Left lobe of liver (tissue), 2 donors: ENCODE measurements at regions not wholly inside any gene's neighbourhood (a gene's known extent, or its start where the extent isn't known, plus 50 kb on each side); places are given as distances from the start of the nearest gene placed in this dataset.
"Not testable (repeated sequence)": the region's sequence is repeated elsewhere in the genome, so short reads cannot be mapped to it uniquely, and the experiment has no call there.

Experiments
- ATAC-seq: fragments of 200-7000 bp; cut with Tn5 transposase; one replicate; pipeline ENCODE4 v1.9.1; 2020; ENCODE audit warnings: mild to moderate bottlenecking, moderate library complexity
- DNase-seq: peaks from one replicate; pipeline ENCODE4 v3.0.0-alpha.2; 2020; ENCODE audit warnings: low spot score
- donor health status: DM: no; HTN: no; CAD: no; lungs with moderate emphysema.
- donor health status: DM: no; HTN: yes; CAD: no.

DNA sequence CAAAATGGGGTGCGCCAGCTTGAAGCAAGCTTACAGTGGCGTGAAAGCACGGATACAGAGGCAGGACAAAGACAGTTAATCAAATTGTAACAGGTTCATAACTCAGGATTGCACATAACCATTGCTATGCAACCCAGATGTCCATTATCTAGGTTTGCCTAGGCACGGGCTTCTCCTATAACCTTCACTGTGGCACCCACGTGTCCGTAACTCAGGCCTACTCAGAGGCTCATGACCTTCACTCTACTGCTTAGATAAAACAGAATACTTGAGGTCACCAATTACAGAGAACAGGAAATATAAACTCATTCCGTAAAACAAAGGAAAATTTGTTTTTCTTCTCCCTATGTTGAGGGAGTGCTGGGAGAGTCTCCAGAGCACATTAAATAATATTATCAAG lies 1585.9 kb upstream of the PRMT6 start:
- not testable (repeated sequence) for ATAC-seq

DNA sequence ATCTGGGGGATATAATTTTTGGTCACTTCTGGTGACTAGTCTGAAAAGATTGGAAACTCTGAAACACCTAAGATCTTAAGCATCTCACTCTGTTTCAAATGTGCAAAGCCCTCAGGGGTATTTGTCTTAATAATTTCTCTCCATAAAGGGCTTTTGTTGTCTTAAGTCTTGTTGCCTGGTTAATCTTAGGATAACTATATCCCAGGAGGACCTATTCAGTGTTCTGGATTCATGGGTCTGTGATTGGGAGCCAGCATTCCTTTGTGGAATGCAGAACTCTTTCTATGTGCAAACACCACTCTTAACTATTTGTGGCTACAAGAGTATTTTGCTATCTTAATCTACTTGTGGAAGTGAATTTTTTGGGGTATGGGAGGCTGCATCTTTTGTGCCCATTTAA lies 1573.0 kb upstream of the PRMT6 start:
- ATAC-seq (no peak), DNase-seq (no peak)

More for the DNA sequence above, 1585.9 kb upstream of the PRMT6 start:
- not testable (repeated sequence) for DNase-seq

DNA sequence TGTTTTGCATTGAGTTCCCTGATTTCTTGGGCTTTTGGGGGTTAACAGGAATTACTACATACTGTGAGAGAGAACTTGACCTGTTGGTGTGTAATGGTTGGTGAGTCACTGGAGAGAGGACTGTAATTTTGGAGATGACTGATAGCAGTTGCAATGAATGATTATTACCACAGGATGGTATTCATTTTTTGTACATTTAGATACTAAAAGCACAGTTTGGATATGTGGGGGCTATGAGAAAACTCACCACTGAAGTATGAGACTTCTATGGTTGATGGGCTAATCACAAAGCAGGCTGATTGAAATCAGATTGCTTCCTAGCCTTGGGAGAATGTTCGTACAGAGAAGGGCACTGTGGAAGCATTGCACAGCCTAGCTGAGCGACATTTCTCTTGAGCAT lies 1571.3 kb upstream of the PRMT6 start:
- DNase-seq (no peak), ATAC-seq (no peak)

DNA sequence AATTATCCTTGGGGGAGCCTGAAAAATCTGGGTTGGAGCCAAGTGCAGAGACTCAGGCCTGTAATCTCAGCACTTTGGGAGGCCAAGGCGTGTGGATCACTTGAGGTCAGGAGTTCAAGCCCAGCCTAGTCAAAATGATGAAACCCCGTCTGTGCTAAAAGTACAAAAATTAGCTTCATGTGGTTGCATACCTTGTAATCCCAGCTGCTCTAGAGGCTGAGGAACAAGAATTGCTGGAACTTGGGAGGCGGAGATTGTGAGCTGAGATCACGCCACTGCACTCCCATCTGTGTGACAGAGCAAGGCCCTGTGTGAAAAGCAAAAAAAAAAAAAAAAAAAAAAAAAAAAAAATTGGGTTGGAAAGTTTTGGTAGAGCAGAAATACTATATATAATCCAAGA lies 1563.6 kb upstream of the PRMT6 start:
- ATAC-seq = no peak

DNA sequence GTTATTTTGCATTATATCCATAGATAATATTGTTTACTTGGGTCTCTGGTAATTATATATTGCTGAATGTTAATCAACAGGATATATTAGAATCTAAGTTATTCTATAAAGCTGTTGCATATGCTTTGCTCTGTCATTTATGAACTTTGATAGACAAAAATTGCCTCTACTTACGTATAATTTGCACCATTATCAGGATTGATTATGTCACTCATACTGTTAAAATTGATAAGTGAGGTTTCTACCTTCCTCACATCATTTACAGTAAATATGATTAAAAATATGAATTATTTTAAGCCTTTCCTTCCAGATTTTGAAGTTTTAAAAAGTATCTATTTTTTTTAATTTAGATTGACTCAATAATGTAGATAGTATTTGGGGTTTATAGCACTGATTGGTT lies 1540.4 kb upstream of the PRMT6 start:
- DNase-seq (no peak), ATAC-seq (no peak)

More for the DNA sequence above, 1563.6 kb upstream of the PRMT6 start:
- no peak for DNase-seq

DNA sequence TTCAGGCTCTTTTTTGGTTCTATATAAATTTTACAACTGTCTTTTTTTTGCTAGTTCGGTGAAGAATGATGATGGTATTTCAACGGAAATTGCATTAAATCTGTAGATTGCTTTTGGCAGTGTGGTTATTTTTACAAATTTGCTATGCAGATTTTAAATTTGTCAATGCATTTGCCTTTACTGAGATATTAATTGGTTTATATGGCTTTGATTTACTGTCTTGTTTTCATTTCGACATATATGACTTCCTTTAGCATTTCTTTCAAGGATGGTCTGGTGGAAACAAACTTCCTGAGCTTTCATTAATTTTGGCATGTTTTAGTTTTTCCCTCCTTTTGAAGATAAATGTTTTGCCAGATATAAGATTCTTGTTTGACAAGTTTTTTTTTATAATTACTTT lies 1522.5 kb upstream of the PRMT6 start:
- DNase-seq = no peak
- no peak for ATAC-seq

DNA sequence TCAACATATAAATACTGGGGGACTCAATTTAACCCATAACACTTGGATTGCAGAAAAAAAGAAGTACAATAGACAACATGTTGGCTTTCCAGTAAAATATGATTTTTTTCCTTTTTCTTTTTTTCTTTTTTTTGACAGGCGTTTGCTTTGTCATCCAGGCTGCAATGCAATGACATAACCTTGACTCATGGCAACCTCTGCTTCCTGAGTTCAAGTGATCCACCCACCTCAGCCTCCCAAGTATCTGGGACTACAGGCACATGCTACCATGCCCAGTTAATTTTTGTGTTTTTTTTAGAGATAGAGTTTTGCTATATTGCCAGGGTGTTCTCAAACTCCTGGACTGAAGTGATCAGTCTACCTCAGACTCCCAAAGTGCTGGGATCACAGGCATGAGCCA lies 1512.0 kb upstream of the PRMT6 start:
- no peak for DNase-seq
- no peak for ATAC-seq

DNA sequence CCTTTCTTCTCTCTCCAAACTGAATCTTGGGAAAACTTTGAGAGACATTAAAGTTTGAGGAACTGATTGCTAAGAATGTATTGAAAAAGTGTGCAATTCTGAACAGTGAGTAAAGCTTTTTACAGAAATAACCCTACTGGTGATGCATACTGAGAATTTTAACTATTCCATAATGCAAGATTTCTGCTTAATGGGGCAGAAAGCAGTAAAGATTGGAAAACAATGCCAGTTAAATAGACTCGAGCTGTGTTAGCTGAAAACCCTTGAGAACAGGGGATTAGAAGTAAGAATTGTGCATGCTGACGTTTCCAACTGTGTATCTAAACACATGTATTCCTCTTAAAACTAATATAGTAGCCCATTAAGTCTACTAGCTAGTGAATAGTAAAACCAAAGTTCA lies 1500.2 kb upstream of the PRMT6 start:
- DNase-seq = no peak
- no peak for ATAC-seq

DNA sequence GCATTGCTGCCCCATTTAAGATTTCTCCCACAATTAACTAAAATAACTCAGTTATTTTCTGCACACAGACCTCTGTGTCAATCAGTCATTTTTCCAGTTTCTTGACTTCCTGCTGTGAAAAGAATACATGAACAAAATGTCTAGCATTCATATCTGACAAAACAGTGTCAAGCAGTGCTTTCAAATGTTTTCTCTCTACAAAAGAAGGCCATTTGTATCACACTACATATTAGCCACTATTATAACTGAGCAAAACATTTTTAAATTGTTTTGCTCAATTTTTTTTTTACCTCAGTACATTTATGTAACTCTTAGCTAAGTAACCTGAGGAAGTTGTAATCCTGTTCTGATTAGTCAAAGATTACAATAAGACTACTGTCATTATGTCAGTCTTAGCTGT lies 1498.5 kb upstream of the PRMT6 start:
- no peak for ATAC-seq

DNA sequence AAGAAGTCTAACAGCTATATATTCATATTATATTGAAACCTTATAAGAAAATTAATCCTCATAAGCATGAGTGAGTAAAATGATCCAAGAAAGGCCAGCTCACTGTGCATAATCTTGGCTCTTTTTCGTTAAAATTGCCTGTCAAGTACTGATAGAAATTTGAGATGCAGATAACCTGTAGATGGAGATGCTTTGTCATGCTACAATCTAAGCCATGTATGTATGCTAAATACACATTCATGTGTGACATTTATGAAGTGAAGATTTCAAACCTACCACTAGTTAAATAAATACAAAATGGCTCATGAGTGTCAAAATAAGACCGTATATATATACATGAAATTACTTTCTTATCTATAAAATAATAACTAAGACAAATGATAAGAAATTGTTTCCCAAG lies 1491.5 kb upstream of the PRMT6 start:
- DNase-seq = no peak
- ATAC-seq = no peak

More for the DNA sequence above, 1498.5 kb upstream of the PRMT6 start:
- DNase-seq = no peak

DNA sequence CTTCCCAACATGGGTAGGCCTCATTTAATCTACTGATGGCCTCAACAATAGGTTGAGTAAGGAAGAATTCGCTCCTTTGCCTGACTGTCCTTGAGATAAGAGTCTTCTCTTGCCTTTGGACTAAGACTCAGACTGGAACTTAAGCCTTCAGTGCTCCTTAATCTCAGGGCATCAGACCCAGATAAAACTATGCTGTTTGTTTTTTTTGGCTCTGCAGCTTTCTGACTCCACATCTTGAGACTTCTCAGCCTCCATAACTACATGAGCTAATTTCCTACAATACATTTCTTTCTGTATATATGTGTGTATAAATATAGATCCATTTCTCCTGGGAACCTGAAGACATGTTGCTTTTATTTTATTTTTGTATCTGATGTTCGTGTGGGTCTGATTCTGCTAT lies 1470.7 kb upstream of the PRMT6 start:
- no peak for ATAC-seq
- DNase-seq = no peak

DNA sequence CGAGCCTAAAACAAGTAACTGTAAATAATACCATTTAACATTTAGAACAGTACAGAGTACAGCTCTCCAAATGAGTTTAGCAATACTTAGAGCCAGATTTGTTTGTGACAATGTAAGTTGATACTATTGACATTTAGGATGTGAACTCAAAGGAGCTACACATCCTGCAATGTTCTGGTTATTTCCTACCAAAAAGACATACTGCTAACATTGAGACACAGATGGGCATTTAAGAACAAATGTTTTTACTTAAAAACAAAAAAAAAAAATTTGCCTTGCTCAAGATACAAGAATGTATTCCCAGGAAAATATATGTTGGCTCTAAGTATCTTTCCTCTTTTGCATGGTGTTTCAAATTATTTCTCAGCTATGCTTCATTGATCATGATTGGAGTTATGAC lies 1464.8 kb upstream of the PRMT6 start:
- ATAC-seq (no peak), DNase-seq (no peak)

DNA sequence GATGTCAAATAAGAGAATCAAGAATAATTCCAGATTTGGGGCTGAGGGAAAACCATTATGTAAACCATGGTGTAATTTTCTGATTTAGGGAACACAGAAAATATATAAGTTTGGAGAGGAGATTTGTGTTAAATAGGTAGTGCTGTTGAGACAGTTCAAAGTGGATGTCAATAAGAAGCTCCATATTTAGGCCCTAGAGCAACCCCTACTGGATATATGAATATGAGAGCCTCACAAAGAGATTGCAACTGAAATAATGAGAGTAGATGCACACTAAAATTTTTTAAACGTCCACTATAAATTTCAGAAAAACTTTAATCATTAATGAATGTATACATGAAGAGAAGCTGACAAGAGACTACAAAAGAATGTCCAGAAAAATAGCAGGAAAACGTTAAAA lies 1447.8 kb upstream of the PRMT6 start:
- no peak for DNase-seq
- no peak for ATAC-seq

DNA sequence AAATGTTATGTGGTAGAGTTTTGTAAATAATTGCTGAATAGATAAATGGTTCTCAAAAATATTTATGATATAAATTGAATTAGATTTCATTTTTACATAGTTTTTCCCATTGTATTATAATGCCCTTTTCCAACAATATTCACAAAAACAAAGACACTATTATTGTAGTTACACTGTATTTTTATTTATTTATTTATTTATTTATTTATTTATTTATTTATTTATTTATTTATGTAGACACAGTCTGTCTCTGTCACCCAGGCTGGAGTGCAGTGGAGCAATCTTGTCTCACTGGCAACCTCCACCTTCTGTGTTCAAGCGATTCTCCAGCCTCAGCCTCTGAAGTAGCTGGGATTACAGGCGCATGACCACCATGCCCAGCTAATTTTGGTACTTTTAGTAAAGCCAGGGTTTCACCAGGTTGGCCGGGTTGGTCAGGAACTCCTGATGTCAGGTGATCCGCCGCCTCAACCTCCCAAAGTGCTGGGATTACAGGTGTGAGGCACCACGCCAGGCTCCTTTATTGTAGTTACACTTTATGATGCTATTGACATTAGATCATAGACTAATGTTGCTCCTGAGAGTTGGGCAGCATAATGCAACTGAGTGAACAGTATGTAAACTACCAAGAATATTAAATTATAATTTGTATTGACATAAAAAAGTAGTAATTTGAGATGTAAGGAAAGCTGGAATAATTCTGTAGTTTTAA lies 1430.0 kb upstream of the PRMT6 start:
- no peak for DNase-seq
- no peak for ATAC-seq

DNA sequence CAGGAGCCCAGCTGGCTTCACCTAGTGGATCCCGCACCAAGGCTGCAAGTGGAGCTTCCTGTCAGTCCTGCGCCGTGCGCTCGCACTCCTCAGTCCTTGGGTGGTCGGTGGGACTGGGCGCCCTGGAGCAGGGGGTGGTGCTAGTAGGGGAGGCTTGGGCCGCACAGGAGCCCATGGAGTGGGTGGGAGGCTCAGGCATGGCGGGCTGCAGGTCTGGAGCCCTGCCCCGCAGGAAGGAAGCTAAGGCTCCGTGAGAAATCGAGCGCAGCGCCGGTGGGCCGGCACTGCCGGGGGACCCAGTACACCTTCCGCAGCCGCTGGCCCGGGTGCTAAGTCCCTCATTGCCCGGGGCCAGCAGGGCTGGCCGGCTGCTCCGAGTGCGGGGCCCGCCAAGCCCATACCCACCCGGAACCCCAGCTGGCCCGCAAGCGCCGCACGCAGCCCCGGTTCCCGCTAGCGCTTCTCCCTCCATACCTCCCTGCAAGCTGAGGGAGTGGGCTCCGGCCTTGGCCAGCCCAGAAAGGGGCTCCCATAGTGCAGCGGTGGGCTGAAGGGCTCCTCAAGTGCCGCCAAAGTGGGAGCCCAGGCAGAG lies 1425.2 kb upstream of the PRMT6 start:
- not testable (repeated sequence) for ATAC-seq, DNase-seq

DNA sequence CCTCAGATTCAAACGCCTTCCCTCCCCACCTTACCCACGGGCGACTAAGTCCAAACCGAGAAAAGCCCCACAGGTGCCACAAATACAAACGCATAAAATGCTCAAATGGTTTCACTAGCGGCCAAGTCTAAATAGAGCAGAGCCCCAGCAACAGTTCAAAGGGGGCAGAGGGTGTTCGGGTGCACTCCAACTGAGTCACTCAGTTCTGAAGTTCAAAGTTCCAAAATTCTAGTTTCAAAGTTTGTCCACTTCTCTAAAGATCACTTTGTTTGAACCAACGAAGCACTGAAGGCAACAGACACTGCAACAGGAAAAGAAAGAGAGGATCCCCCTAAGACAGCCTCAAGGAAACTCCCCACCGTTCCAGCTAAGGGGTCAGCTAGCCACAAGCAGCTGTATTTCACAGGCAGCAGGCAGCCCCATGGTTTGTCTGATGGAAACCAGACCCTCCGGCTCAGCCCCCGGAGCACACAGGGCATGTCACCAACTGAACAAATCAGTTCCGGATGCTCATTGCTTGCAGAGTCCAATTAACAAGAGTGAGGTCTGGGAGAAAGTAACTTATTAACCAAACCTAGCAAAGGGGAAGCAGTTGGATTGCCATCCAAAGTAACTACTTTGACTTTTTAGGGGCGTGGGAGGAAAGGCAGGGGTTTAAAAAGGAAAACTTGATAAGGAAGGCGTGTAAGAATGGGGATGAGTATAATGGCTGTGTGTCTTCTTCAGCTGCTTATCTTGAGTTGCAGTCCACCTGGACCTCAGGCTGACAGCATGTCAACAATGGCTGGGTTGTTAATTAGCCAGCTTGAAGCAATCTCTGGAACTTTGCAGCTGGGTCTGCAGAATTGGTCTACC lies 1423.9 kb upstream of the PRMT6 start:
- DNase-seq (no peak), ATAC-seq (peak; percentile 69)

DNA sequence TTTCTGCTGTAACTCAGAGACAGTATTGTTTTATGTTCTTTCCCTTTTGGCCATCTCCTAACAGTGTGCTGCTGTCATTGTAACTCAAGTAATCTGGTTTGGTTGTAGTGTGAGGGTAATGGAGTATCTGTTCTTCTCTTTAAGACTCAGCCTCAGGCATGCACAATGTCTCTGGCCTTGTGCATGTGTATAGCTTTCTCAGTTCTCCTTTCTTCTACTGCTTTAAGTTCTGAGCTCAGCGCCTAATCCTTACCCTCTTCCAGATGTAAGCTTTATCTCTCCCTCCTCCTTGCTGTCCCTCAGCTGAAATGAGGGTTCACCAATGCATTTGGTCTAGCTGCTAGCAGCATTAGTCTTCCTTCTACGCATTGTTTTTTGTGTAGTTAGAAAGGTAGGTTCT lies 1420.4 kb upstream of the PRMT6 start:
- DNase-seq (no peak), ATAC-seq (no peak)

DNA sequence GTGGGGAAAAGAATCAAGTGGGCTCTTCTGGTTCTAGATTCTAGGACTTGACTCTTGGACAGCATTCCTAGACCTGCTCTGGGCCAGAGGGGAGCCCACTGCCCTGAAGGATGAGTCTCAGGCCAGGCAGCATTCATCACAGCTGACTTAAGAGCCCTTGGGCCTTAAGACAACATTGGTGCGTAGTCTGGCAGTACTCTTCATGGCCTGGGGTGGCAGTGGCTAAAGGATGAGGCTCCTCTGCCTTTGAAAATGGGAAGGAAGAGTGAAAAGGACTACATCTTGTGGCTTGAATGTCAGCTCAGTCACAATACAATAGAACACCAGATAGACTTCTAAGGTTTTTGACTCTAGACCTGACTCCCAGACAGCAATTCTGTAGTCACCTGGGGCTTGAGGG lies 1415.1 kb upstream of the PRMT6 start:
- DNase-seq = no peak
- ATAC-seq = no peak

DNA sequence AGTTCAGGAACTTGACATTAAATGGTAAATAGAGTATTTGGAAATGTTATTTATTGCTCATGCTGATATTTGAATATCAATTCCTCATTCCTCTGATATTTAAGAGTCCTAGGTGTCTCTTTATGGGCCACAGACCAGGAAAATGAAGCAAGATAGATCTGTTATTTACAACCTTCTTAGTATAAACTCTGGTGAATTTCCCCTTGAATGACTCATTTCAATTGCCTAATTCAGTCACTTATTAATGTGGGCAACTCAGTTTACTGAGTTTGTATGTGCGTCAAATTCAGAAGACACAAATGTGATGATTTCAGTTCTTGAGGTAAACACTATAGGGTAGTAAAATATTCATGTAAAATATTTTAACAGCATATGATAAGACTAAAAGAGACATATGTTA lies 1404.4 kb upstream of the PRMT6 start:
- ATAC-seq (no peak), DNase-seq (no peak)

DNA sequence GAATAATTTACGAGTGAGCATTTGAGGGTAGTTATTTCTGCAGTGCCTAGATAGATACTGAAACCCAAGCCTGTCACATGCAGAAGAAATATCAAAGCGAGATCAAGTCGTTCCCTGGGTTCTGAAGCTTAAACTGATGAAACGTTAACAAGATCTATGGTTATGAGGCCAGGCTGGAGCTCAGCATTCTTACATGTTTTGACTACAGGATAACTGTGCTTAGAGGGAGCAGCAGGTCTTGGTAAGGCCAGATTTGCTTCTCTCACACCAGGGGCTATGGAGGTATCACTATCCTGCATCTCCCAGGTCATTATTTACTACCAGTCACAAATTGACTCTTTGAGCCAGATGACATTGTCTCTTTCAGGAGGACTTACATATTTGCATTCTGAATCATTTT lies 1401.4 kb upstream of the PRMT6 start:
- no peak for DNase-seq

DNA sequence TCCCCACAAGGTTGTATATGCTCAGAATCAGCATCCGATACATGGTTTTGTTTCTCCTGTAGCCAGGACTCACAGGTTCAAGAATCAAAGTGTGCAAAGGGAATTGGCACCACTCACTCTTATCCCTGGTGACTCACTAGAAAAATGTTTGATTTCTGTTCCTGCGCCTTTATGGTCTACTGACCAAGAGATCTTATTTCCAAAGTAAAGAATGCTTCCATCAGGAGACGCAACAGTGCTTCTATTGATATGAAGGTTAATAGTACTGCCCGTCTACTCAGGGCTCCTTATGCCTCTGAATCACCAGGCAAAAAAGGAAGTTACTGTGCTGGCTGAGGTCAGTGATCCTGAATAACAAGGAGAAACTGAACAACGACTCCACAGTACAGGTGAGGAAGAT lies 1392.0 kb upstream of the PRMT6 start:
- ATAC-seq (no peak), DNase-seq (no peak)

More for the DNA sequence above, 1401.4 kb upstream of the PRMT6 start:
- ATAC-seq = no peak

DNA sequence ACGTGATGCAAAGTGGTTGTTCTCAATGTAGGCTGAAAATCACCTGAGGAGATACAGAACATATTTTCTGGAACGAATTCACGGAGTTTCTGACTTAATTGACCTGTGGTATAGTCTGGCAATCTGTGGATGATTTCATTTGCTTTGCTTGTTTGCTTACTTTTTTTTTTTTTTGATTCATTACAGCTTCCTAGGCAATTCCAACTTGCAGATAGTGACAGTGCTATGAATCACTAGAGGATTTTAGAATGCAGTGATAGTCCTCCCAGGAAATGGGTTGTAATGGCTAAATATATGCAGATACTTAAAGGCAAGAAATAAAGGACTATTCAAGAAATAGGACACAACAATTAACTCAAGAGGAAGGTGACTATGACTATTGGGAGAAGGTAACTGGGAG lies 1378.1 kb upstream of the PRMT6 start:
- ATAC-seq = no peak

More for the DNA sequence above, 1378.1 kb upstream of the PRMT6 start:
- no peak for DNase-seq
